ENCODE measurements at regions not wholly inside any gene's neighbourhood (a gene's known extent, or its start where the extent isn't known, plus 50 kb on each side); places are given as distances from the start of the nearest gene placed in this dataset.

- TF ChIP-seq FOXM1 (IDR thresholded peaks at IDR 0.05; ENCODE audit: borderline replicate concordance, low read depth) (no peak), EGR1 (IDR thresholded peaks at IDR 0.05) (no peak), TEAD4 (IDR thresholded peaks at IDR 0.05) (no peak), REST (IDR thresholded peaks at IDR 0.05; ENCODE audit: low read depth) (no peak), EP300 (IDR thresholded peaks at IDR 0.05; ENCODE audit: borderline replicate concordance) (no peak), TAF1 (IDR thresholded peaks at IDR 0.05; ENCODE audit: low read depth) (no peak)
Observed at GRCh38 chr3:145721273-145721805, 439.6 kb downstream of the PLOD2 start.
